Peyer's patch (tissue), 4 donors: ENCODE measurements at regions not wholly inside any gene's neighbourhood (a gene's known extent, or its start where the extent isn't known, plus 50 kb on each side); places are given as distances from the start of the nearest gene placed in this dataset.

Source experiments
- DNase-seq, 3 donors: peaks; one replicate each; pipeline ENCODE4 v3.0.0-alpha.2; 2017 to 2019
- H3K27ac ChIP-seq, 4 donors: fragments of 200-600 bp; sonication (generic); one replicate each; pipeline ENCODE4 v1.5.1; 2016 to 2019
- H3K27me3 ChIP-seq, 2 donors: fragments of 200-600 bp; sonication (generic); one replicate each; pipeline ENCODE4 v1.5.1; 2019
- H3K36me3 ChIP-seq, 3 donors: fragments of 200-600 bp; sonication (generic); one replicate each; pipeline ENCODE4 v1.5.1; 2016 to 2019
- H3K4me1 ChIP-seq, 4 donors: fragments of 200-600 bp; sonication (generic); one replicate each; pipeline ENCODE4 v1.5.1; 2016 to 2019
- H3K4me3 ChIP-seq, 4 donors: fragments of 200-600 bp; sonication (generic); 1 replicate in 3 of 4; 2 replicates in 1 of 4; pipeline ENCODE4 v1.5.1; 2016 to 2019; ENCODE audit warnings: mild to moderate bottlenecking in 1 of 4
- H3K9me3 ChIP-seq, 4 donors: fragments of 200-600 bp; sonication (generic); one replicate each; pipeline ENCODE4 v1.5.1; 2016 to 2019; ENCODE audit warnings: mild to moderate bottlenecking in 1 of 4
- CTCF ChIP-seq, 6 experiments: fragments of 450-650 bp in 4 of 6; fragments of 200-600 bp in 2 of 6; sonication (generic) in 1 of 6; IDR thresholded peaks; one replicate each; pipeline ENCODE4 v1.5.1; 2017 to 2019; ENCODE audit warnings: antibody characterized with exemption in 6 of 6, mild to moderate bottlenecking in 3 of 6, moderate library complexity in 1 of 6
- POLR2A ChIP-seq, 2 donors: fragments of 450-650 bp; IDR thresholded peaks; one replicate each; pipeline ENCODE4 v1.5.1; 2017; ENCODE audit warnings: antibody characterized with exemption in 2 of 2, mild to moderate bottlenecking in 2 of 2, moderate library complexity in 2 of 2

- no peak for DNase-seq
- no peak overlapping the region for H3K4me3 ChIP-seq
- no peaks in the 10 kb centered on the region for H3K36me3 ChIP-seq
- H3K9me3 ChIP-seq: peaks cover 0 to 8% (median 0%) of the 10 kb centered on the region in 4 donors
- no peaks in the 10 kb centered on the region for H3K27me3 ChIP-seq
- no peak for TF ChIP-seq CTCF (IDR thresholded peaks at IDR 0.05)
- TF ChIP-seq POLR2A (IDR thresholded peaks at IDR 0.05): no peak
- H3K4me1 ChIP-seq: no peaks in the 10 kb centered on the region
- H3K27ac ChIP-seq: no peak overlapping the region
Measured at GRCh38 chr1:4270651-4271337, 370.7 kb upstream of the C1orf174 start.

- no peaks in the 10 kb centered on the region for H3K36me3 ChIP-seq
- TF ChIP-seq CTCF (IDR thresholded peaks at IDR 0.05) (no peak), POLR2A (IDR thresholded peaks at IDR 0.05) (no peak)
- H3K27me3 ChIP-seq: no peaks in the 10 kb centered on the region
- DNase-seq: no peak
- H3K4me3 ChIP-seq: no peak overlapping the region
- peaks cover 0 to 8% (median 0%) of the 10 kb centered on the region in 4 donors for H3K9me3 ChIP-seq
- H3K27ac ChIP-seq: no peak overlapping the region
- H3K4me1 ChIP-seq: no peaks in the 10 kb centered on the region
Measured at GRCh38 chr1:4271338-4271998, 371.4 kb upstream of the C1orf174 start.

DNA sequence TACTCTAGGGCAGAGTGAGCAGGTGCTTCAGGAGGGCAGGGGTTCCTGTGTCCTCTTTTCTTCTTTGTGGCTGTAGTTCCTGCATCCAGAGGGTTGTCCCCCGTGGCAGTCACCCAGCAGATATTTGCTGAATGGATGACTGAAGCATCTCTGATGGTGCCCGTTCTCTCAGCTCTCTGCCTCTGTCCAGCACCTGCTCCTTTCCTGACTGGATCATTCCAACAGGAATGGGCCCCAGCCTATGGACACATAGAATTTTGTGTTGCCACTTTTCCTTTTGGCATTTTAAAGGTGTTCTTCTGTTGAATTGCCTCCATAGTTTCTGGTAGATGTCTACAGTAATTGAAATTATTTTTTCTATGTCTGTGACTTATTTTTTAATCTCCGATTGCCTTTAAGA lies 372.5 kb upstream of the C1orf174 start:
- no peak overlapping the region for H3K4me3 ChIP-seq
- H3K9me3 ChIP-seq: peaks cover 0 to 16% (median 0%) of the 10 kb centered on the region in 4 donors
- no peaks in the 10 kb centered on the region for H3K36me3 ChIP-seq
- no peaks in the 10 kb centered on the region for H3K4me1 ChIP-seq
- H3K27ac ChIP-seq: no peak overlapping the region
- H3K27me3 ChIP-seq: no peaks in the 10 kb centered on the region
- no peak for TF ChIP-seq POLR2A (IDR thresholded peaks at IDR 0.05)
- TF ChIP-seq CTCF (IDR thresholded peaks at IDR 0.05): no peak
- DNase-seq: no peak

GRCh38 chr1:4273243-4273642 lies 373.2 kb upstream of the C1orf174 start:
- H3K4me3 ChIP-seq: no peak overlapping the region
- H3K27ac ChIP-seq: no peak overlapping the region
- H3K27me3 ChIP-seq: no peaks in the 10 kb centered on the region
- TF ChIP-seq CTCF (IDR thresholded peaks at IDR 0.05) (no peak), POLR2A (IDR thresholded peaks at IDR 0.05) (no peak)
- DNase-seq: no peak
- no peaks in the 10 kb centered on the region for H3K36me3 ChIP-seq
- peaks cover 0 to 19% (median 1%) of the 10 kb centered on the region in 4 donors for H3K9me3 ChIP-seq
- H3K4me1 ChIP-seq: no peaks in the 10 kb centered on the region

DNA sequence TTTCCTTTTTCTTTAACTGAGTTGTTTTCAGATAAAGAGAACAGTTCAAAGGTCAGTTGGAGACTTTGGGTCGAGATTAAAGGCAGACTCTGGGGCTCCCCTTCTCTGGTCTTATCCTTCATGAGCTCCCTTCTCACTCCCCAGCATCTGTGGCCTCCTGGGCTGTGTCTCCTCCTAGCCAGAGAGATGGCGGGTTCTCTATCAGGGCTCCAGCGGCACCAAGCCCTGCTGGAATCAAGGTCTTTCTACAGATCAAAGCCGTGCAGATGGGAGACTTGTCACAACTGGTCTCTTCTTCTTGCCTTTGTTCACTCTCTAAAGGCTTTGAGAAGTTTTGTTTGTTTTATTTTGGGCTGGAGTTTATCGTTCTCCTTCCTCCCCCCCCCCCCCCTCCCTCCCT lies 373.7 kb upstream of the C1orf174 start:
- no peak overlapping the region for H3K27ac ChIP-seq
- no peak overlapping the region for H3K4me3 ChIP-seq
- no peak for TF ChIP-seq CTCF (IDR thresholded peaks at IDR 0.05)
- TF ChIP-seq POLR2A (IDR thresholded peaks at IDR 0.05): no peak
- H3K9me3 ChIP-seq: peaks cover 0 to 19% (median 1%) of the 10 kb centered on the region in 4 donors
- H3K4me1 ChIP-seq: no peaks in the 10 kb centered on the region
- no peak for DNase-seq
- no peaks in the 10 kb centered on the region for H3K36me3 ChIP-seq
- H3K27me3 ChIP-seq: no peaks in the 10 kb centered on the region
